ENCODE measurements at regions not wholly inside any gene's neighbourhood (a gene's known extent, or its start where the extent isn't known, plus 50 kb on each side); places are given as distances from the start of the nearest gene placed in this dataset.

- no peak for TF ChIP-seq CTCF (conservative IDR thresholded peaks at IDR 0.05; ENCODE audit: low read depth, low read length)
- no peak for TF ChIP-seq EZH2 (IDR thresholded peaks at IDR 0.05; ENCODE audit: low read length, unreplicated experiment)
- TF ChIP-seq EZH2phosphoT487 (IDR thresholded peaks at IDR 0.05; ENCODE audit: borderline replicate concordance, low read length), result no peak
Measured at GRCh38 chrX:95509474-95509873, 1175.2 kb upstream of the DIAPH2 start.
